IPS-20b (cell line): ENCODE measurements at regions not wholly inside any gene's neighbourhood (a gene's known extent, or its start where the extent isn't known, plus 50 kb on each side); places are given as distances from the start of the nearest gene placed in this dataset.

Experiments
- H3K27ac ChIP-seq: one replicate; pipeline ENCODE4 v1.5.1; 2013; ENCODE audit warnings: low read length
- H3K27me3 ChIP-seq: 2 replicates; pipeline ENCODE4 v1.6.1; 2013; ENCODE audit warnings: mild to moderate bottlenecking, low read length, inconsistent platforms; ENCODE audit not compliant: insufficient read depth
- H3K36me3 ChIP-seq: 2 replicates; pipeline ENCODE4 v1.6.1; 2013; ENCODE audit warnings: low read depth, mild to moderate bottlenecking, inconsistent platforms, low read length, moderate library complexity; ENCODE audit not compliant: insufficient read depth
- H3K4me1 ChIP-seq: 2 replicates; pipeline ENCODE4 v1.6.1; 2013; ENCODE audit warnings: mild to moderate bottlenecking, control low read depth, inconsistent platforms, low read length, moderate library complexity; ENCODE audit not compliant: insufficient read depth
- H3K4me3 ChIP-seq: 2 replicates; pipeline ENCODE4 v1.5.1; 2013; ENCODE audit warnings: mild to moderate bottlenecking, low read length, inconsistent platforms
- H3K9ac ChIP-seq: 2 replicates; pipeline ENCODE4 v1.6.1; 2013; ENCODE audit warnings: low read depth, mild to moderate bottlenecking, inconsistent platforms, low read length, moderate library complexity
- H3K9me3 ChIP-seq: 2 replicates; pipeline ENCODE4 v1.6.1; 2013; ENCODE audit warnings: mild to moderate bottlenecking, low read depth, low read length, inconsistent platforms; ENCODE audit not compliant: insufficient read depth

- Histone ChIP-seq H3K4me1 (no peaks in the 10 kb centered on the region), H3K27ac (no peak overlapping the region), H3K9ac (no peak overlapping the region), H3K4me3 (no peak overlapping the region), H3K9me3 (no peaks in the 10 kb centered on the region), H3K27me3 (no peaks in the 10 kb centered on the region), H3K36me3 (no peaks in the 10 kb centered on the region)
Measured at GRCh38 chr14:35985474-35986218, 159.5 kb downstream of the BRMS1L start.

- H3K27me3 ChIP-seq = no peaks in the 10 kb centered on the region
- H3K4me1 ChIP-seq = no peaks in the 10 kb centered on the region
- H3K36me3 ChIP-seq = no peaks in the 10 kb centered on the region
- H3K9me3 ChIP-seq = no peaks in the 10 kb centered on the region
- H3K9ac ChIP-seq = no peak overlapping the region
- no peak overlapping the region for H3K4me3 ChIP-seq
- no peak overlapping the region for H3K27ac ChIP-seq
Measured at GRCh38 chr14:35979531-35979930, 153.4 kb downstream of the BRMS1L start.

- Histone ChIP-seq H3K36me3 (no peaks in the 10 kb centered on the region), H3K27ac (no peak overlapping the region), H3K27me3 (no peaks in the 10 kb centered on the region), H3K4me1 (no peaks in the 10 kb centered on the region), H3K9me3 (no peaks in the 10 kb centered on the region), H3K9ac (no peak overlapping the region), H3K4me3 (no peak overlapping the region)
Measured at GRCh38 chr14:35978561-35978960, 152.4 kb downstream of the BRMS1L start.

GRCh38 chr14:35975814-35976213 is 149.7 kb downstream of the BRMS1L start:
- no peaks in the 10 kb centered on the region for H3K27me3 ChIP-seq
- H3K9me3 ChIP-seq = no peaks in the 10 kb centered on the region
- no peak overlapping the region for H3K27ac ChIP-seq
- no peak overlapping the region for H3K4me3 ChIP-seq
- no peaks in the 10 kb centered on the region for H3K4me1 ChIP-seq
- H3K9ac ChIP-seq = no peak overlapping the region
- no peaks in the 10 kb centered on the region for H3K36me3 ChIP-seq

DNA sequence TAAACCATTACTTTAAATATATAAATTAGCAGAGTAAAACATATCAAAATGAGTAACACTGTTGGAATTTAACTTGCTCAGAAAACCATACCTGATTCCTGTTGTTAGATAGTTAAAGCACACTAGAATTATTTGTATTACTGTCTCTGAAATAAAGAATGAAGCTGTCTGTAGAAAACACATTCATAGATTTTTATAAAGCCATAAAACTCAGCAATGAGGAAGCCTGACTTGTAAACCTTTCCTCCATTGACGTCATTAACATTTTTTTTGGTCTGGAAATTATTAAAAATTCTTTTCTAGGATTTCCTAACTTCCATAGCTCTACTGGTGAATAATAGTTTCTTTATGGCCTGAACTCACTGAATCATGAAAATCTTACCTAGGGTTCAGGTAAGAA is 147.6 kb downstream of the BRMS1L start:
- no peak overlapping the region for H3K27ac ChIP-seq
- H3K4me1 ChIP-seq = no peaks in the 10 kb centered on the region
- no peaks in the 10 kb centered on the region for H3K36me3 ChIP-seq
- no peak overlapping the region for H3K4me3 ChIP-seq
- no peak overlapping the region for H3K9ac ChIP-seq
- no peaks in the 10 kb centered on the region for H3K9me3 ChIP-seq
- H3K27me3 ChIP-seq = no peaks in the 10 kb centered on the region

DNA sequence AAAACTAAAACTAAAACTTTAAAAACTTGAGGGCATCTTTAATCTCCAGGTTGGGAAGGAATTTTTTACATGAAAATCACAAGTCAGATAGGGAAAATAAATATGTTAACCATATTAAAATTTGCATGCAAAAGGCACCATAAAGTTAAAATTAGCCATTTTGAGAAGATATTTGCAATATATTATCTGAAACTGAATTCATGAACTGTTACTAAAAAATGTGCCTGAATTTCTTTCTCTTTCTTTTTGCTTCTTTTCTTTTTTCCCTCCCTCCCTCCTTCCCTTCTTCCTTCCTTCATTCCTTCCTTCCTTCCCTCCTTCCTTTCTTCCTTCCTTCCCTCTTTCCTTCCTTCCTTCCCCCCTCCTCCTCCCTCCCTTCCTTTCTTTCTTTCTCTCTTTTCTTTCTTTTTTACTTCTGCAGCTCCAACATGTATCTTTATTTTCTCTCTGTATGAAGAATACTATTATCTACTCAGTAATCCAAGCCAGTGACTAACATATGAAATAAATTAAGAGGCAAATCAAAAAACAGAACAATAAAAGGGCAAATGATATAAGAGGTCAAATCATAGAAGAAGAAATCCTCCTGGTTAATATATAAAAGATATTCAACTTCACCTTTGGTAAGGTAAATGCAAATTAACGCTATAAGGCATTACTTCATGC is 146.0 kb downstream of the BRMS1L start:
- H3K27ac ChIP-seq = no peak overlapping the region
- H3K36me3 ChIP-seq = no peaks in the 10 kb centered on the region
- H3K9ac ChIP-seq = no peak overlapping the region
- H3K27me3 ChIP-seq = no peaks in the 10 kb centered on the region
- no peak overlapping the region for H3K4me3 ChIP-seq
- H3K4me1 ChIP-seq = no peaks in the 10 kb centered on the region
- H3K9me3 ChIP-seq = no peaks in the 10 kb centered on the region

GRCh38 chr14:35969310-35969709 is 143.2 kb downstream of the BRMS1L start:
- Histone ChIP-seq H3K36me3 (no peaks in the 10 kb centered on the region), H3K27me3 (no peaks in the 10 kb centered on the region), H3K4me3 (no peak overlapping the region), H3K9me3 (no peaks in the 10 kb centered on the region), H3K27ac (no peak overlapping the region), H3K9ac (no peak overlapping the region), H3K4me1 (no peaks in the 10 kb centered on the region; the same call in 1 of the 2 replicates)

DNA sequence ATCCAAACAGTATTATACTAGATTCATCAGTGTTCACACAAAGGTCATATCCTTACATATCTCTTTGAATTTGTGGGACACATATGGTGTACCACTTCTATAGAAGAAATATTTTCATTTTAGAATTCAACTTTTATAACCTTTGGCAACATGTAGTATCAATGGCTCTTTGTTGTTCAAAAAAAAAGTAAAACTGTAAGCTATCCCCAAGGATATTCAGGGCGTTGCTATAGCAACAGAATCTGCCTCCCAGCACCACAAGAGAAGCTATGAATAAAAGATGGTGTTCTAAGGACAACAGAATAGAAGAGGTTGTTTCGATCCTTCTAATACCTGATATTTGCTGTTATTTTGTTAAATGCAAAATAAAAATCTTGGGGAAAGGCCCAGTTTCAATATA is 139.3 kb downstream of the BRMS1L start:
- H3K9me3 ChIP-seq = no peaks in the 10 kb centered on the region
- no peaks in the 10 kb centered on the region for H3K36me3 ChIP-seq
- no peak overlapping the region for H3K9ac ChIP-seq
- no peaks in the 10 kb centered on the region; the same call in 1 of the 2 replicates for H3K4me1 ChIP-seq
- no peaks in the 10 kb centered on the region for H3K27me3 ChIP-seq
- no peak overlapping the region for H3K4me3 ChIP-seq
- no peak overlapping the region for H3K27ac ChIP-seq

GRCh38 chr14:35964697-35965286 is 138.7 kb downstream of the BRMS1L start:
- Histone ChIP-seq H3K36me3 (no peaks in the 10 kb centered on the region), H3K4me1 (no peaks in the 10 kb centered on the region; the same call in 1 of the 2 replicates), H3K9ac (no peak overlapping the region), H3K27ac (no peak overlapping the region), H3K9me3 (no peaks in the 10 kb centered on the region), H3K27me3 (no peaks in the 10 kb centered on the region), H3K4me3 (no peak overlapping the region)

DNA sequence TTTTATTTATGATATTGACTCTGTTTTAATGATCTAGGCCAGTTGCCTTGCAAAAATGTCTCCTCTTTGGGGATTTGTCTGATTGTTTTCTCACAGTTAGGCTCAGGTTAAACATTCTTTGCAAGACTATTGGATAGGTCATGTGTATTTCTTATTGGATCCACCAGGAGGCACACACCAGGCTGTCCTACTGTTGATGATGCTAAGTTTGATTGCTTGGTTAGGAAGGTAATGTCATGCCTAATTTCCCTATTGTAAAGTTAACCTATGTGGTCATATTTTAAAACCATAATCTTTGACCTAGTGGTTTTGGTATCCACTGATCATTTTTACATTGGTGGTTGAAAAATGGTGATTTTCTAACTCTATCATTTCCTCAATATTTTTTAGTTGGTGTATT is 137.1 kb downstream of the BRMS1L start:
- no peak overlapping the region for H3K4me3 ChIP-seq
- H3K9me3 ChIP-seq = no peaks in the 10 kb centered on the region

DNA sequence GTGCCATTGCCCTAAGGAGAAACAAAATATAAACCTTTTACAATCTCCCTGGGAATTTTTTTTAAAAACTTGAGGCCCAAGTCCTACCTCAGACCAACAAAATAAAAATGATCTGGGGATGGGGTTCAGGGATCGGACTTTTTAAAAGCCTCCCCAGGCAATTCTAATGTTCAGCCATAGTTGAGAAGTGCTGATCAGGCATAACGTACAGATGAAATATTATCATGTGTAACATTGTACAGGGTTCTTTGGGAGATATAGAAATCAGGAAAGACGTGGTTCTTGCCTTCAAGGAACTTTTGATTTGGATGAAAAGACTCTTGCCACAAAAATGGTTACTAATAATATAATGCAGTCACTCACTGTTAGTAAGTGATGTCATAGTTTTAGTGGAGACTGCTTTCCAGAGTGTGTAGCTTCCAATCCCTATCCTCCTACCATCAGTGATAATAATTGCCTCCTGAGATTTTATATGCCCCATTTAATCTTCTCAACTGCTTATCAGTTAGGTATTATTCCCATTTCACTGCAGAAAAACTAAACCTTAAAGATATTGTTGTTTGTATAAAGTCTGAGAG is 135.6 kb downstream of the BRMS1L start:
- Histone ChIP-seq H3K27me3 (no peaks in the 10 kb centered on the region; the same call in 1 of the 2 replicates), H3K36me3 (no peaks in the 10 kb centered on the region), H3K27ac (no peak overlapping the region), H3K9me3 (no peaks in the 10 kb centered on the region), H3K4me3 (no peak overlapping the region), H3K4me1 (no peaks in the 10 kb centered on the region; the same call in 1 of the 2 replicates), H3K9ac (no peak overlapping the region)

More for the DNA sequence above, 137.1 kb downstream of the BRMS1L start:
- Histone ChIP-seq H3K27me3 (no peaks in the 10 kb centered on the region; the same call in 1 of the 2 replicates), H3K9ac (no peak overlapping the region), H3K36me3 (no peaks in the 10 kb centered on the region), H3K4me1 (no peaks in the 10 kb centered on the region; the same call in 1 of the 2 replicates), H3K27ac (no peak overlapping the region)
